GM12864 (cell line): ENCODE measurements at regions not wholly inside any gene's neighbourhood (a gene's known extent, or its start where the extent isn't known, plus 50 kb on each side); places are given as distances from the start of the nearest gene placed in this dataset.

Experiments used
- DNase-seq: peaks from one replicate; pipeline ENCODE4 v3.0.0-alpha.2; 2011; ENCODE audit warnings: low read depth
- H3K4me3 ChIP-seq: 2 replicates; pipeline ENCODE4 v1.5.1; 2011; ENCODE audit warnings: mild to moderate bottlenecking, low read depth, low read length, control low read depth
- TF ChIP-seq, protein P1 (sequence below): IDR thresholded peaks from 2 replicates; pipeline ENCODE4 v1.5.1; 2011; ENCODE audit warnings: low read depth, mild to moderate bottlenecking, moderate library complexity, low read length, control low read depth, inconsistent platforms; ENCODE audit errors: missing control alignments

DNA sequence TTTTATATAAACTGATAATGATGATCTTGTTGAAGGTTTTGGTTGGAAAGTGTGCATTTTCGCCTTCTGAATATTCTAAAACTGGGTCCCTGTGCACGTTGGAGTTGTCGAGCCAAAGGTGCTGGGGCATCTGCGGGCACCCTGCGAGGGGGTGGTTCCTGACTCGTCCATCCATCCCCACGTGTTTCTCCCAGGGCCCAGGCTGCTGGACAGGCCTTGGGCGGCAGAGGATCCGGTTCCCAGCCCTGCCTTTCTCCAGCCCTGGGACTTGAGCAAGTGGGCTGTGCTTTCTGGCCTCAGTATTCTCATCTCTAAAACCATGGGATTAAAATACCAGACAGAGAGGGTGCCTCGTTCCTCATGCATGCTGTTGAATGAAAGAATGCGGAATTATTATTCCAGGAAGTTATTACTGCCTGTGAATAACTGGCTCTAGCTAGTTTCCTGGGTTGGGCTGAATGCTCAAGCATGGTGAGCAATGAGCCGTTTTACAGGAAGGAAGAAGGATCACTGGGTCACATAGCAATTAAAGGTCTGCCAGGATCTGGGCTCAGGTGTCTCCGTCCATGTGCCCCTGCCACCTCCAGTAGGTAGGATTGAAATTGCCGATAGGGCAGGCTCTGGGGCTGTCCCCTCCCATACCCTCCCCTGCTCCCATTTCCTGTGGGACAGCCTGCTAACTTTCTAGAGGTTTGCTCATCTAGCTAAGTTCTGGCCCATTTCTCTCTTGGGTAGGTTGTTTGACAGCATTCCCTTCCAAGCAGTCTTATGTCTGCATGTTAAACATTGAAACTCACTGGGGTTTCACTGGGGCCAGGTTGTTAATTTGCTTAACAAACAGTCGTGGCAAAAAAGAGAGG lies 77.2 kb upstream of the HS6ST1 start:
- TF ChIP-seq, protein P1, sequence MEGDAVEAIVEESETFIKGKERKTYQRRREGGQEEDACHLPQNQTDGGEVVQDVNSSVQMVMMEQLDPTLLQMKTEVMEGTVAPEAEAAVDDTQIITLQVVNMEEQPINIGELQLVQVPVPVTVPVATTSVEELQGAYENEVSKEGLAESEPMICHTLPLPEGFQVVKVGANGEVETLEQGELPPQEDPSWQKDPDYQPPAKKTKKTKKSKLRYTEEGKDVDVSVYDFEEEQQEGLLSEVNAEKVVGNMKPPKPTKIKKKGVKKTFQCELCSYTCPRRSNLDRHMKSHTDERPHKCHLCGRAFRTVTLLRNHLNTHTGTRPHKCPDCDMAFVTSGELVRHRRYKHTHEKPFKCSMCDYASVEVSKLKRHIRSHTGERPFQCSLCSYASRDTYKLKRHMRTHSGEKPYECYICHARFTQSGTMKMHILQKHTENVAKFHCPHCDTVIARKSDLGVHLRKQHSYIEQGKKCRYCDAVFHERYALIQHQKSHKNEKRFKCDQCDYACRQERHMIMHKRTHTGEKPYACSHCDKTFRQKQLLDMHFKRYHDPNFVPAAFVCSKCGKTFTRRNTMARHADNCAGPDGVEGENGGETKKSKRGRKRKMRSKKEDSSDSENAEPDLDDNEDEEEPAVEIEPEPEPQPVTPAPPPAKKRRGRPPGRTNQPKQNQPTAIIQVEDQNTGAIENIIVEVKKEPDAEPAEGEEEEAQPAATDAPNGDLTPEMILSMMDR, result no peak
- no peak for DNase-seq
- no peak overlapping the region for H3K4me3 ChIP-seq

DNA sequence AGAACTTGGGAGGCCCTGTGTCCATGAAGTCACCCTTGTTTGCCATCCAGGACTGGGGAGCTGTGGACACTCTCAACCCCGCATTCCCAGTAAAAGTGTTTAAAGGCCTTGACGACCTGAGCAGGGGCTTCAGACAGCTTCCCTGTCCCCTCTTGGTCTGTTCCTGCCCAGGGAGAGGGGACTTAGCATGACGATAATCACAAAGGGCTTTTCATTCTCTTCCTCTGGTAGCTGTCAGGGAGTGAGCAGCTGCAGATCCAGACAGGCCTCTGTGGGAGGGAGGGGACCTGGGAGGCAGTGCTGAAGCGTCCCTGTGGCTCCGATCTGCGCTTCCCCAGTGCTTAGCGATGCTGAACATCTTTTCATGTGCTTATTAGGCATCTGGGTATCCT lies 77.8 kb upstream of the HS6ST1 start:
- no peak for DNase-seq
- TF ChIP-seq, protein P1, result no peak
- H3K4me3 ChIP-seq, result no peak overlapping the region

DNA sequence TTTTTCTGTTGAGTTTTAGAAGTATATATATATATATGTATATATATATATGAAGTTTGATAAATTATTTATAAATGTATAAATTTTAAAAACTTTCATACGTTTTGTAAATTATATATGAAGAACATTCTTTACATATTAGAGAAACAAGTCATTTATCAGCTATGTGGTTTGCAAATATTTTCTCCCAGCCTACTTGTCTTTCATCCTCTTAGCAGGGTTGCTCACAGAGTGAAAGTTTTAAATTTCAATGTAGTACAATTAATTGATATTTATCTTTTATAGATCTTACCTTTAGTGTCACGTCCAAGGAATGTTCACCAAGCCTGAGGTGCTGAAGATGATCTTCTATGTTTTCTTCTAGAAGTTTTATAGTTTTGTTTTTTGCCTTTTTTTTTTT lies 78.3 kb upstream of the HS6ST1 start:
- TF ChIP-seq, protein P1, result no peak
- no peak overlapping the region for H3K4me3 ChIP-seq
- no peak for DNase-seq

DNA sequence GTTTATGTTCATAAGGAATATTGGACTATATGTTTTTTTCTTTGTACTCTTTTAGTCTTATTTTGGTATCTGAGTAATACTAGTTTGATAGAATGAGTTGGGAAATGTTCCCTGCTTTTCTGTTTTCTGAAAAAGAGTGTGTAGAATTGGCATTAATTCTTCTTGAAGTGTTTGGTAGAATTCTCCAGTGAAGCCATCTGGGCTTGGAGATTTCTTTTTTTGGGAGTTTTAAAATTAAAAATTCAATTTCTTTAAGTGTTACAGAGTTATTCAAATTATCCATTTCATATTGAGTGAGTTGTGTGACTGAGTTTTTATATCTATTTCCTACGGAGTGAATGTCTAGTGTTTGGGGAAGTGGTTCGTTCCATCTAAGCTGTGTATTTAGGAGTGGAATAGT lies 80.6 kb upstream of the HS6ST1 start:
- DNase-seq, result no peak
- TF ChIP-seq, protein P1, result no peak

DNA sequence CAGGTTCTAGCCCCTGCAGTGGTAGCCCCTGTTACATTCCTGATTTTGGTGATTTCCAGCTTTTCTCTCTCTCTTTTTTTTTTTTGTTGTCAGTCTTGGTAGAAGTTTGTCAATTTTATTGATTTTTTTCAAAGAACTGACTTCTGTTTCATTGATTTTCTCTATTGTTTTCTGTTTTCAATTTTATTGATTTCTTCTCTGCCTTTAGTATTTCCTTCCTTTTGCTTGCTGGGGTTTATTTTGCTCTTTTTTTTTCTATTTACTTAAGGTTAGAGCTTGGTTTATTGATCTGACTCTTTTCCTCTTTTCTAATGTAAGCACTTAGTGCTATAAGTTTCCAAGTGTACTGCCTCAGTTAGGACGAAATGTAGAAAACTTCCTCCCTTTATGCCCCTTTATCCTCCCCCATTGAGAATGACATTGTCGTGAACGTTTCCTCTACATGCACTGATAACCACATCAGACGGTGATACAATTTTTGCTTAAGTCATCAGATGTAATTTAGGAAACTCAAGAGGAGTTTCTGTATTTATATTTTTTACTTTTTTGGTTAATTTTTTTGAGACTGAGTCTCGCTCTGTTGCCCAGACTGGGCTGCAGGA lies 81.1 kb upstream of the HS6ST1 start:
- TF ChIP-seq, protein P1, result no peak
- no peak for DNase-seq
- no peak overlapping the region for H3K4me3 ChIP-seq

More for the DNA sequence above, 80.6 kb upstream of the HS6ST1 start:
- no peak overlapping the region for H3K4me3 ChIP-seq

DNA sequence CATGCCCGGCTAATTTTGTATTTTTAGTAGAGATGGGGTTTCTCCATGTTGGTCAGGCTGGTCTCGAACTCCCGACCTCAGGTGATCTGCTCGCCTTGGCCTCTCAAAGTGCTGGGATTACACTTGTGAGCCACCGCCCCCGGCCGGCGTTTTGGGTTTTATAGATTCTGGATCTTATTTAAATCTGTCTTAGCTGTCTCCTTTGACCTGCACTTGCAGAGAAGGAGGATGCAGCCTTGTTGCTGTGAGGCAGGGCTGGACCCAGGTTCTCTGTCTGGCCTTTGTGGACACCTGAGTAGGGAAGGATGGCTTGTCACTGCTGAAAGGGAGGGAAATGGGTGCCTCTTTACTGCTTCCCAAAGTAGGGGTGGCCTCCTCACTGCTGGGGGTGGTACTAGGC lies 83.0 kb upstream of the HS6ST1 start:
- H3K4me3 ChIP-seq, result no peak overlapping the region
- no peak for DNase-seq
- TF ChIP-seq, protein P1, result no peak
